ENCODE measurements at regions not wholly inside any gene's neighbourhood (a gene's known extent, or its start where the extent isn't known, plus 50 kb on each side); places are given as distances from the start of the nearest gene placed in this dataset.

GRCh38 chr9:108245331-108245730, 610.5 kb downstream of the ACTL7B start:
- H3K4me3 ChIP-seq (ENCODE audit: low read depth, low read length) = no peak overlapping the region
- no peak for TF ChIP-seq CTCF (IDR thresholded peaks at IDR 0.05; ENCODE audit: borderline replicate concordance, insufficient read depth, low read depth, low read length)

GRCh38 chr9:108244686-108245085, 611.1 kb downstream of the ACTL7B start:
- H3K4me3 ChIP-seq (ENCODE audit: low read depth, low read length) = no peak overlapping the region
- TF ChIP-seq CTCF (IDR thresholded peaks at IDR 0.05; ENCODE audit: borderline replicate concordance, insufficient read depth, low read depth, low read length) = no peak

- no peak for TF ChIP-seq CTCF (IDR thresholded peaks at IDR 0.05; ENCODE audit: borderline replicate concordance, insufficient read depth, low read depth, low read length)
- no peak overlapping the region for H3K4me3 ChIP-seq (ENCODE audit: low read depth, low read length)
Measured at GRCh38 chr9:108241384-108242073, 614.3 kb downstream of the ACTL7B start.

GRCh38 chr9:108239696-108240321, 616.0 kb downstream of the ACTL7B start:
- TF ChIP-seq CTCF (IDR thresholded peaks at IDR 0.05; ENCODE audit: borderline replicate concordance, insufficient read depth, low read depth, low read length) = no peak

DNA sequence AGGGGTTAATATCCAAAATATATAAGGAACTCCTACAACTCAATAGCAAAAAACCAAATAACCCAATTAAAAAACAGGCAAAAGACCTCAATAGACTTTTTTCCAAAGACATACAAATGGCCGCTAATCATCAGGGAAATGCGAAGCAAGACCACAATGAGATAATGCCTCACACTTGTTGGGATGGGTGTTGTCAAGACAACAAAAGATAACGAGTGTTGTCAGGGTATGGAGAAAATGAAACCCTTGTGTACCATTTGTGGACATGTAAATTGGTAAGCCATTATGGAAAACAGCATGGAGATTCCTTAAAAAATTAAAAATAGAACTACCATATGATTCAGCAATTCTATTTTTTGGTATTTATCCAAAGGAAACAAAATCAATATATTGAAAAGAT, 620.2 kb downstream of the ACTL7B start:
- H3K4me3 ChIP-seq (ENCODE audit: low read depth, low read length) = no peak overlapping the region
- TF ChIP-seq CTCF (IDR thresholded peaks at IDR 0.05; ENCODE audit: borderline replicate concordance, insufficient read depth, low read depth, low read length) = no peak

More at GRCh38 chr9:108239696-108240321, 616.0 kb downstream of the ACTL7B start:
- H3K4me3 ChIP-seq (ENCODE audit: low read depth, low read length) = no peak overlapping the region

DNA sequence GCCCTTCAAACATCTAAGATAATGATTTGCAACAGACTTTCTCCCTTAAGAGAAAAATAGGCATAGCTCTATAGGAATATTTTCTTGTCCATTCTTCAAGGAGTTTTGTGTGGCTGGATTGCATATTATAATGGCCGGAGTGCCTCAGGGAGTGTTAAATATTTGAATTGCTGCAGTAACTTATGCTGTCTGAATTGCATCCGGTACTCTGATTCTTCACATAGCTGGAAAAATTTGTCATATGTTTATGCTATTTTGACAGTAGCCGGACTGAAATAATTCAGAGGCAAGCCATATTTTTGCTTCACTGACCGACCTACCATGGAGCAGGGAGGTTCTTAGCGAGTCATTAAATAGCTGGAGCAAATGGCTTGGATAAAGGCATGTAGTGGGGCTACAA, 621.0 kb downstream of the ACTL7B start:
- no peak overlapping the region for H3K4me3 ChIP-seq (ENCODE audit: low read depth, low read length)
- TF ChIP-seq CTCF (IDR thresholded peaks at IDR 0.05; ENCODE audit: borderline replicate concordance, insufficient read depth, low read depth, low read length) = no peak

All from GM12875 (cell line).